ENCODE measurements at regions not wholly inside any gene's neighbourhood (a gene's known extent, or its start where the extent isn't known, plus 50 kb on each side); places are given as distances from the start of the nearest gene placed in this dataset.

GRCh38 chr4:22922426-22922825, 229.7 kb downstream of the GBA3 start:
- no peak for TF ChIP-seq EZH2 (optimal IDR thresholded peaks at IDR 0.05; ENCODE audit: low read depth, low read length)
- TF ChIP-seq, protein P1, sequence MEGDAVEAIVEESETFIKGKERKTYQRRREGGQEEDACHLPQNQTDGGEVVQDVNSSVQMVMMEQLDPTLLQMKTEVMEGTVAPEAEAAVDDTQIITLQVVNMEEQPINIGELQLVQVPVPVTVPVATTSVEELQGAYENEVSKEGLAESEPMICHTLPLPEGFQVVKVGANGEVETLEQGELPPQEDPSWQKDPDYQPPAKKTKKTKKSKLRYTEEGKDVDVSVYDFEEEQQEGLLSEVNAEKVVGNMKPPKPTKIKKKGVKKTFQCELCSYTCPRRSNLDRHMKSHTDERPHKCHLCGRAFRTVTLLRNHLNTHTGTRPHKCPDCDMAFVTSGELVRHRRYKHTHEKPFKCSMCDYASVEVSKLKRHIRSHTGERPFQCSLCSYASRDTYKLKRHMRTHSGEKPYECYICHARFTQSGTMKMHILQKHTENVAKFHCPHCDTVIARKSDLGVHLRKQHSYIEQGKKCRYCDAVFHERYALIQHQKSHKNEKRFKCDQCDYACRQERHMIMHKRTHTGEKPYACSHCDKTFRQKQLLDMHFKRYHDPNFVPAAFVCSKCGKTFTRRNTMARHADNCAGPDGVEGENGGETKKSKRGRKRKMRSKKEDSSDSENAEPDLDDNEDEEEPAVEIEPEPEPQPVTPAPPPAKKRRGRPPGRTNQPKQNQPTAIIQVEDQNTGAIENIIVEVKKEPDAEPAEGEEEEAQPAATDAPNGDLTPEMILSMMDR (IDR thresholded peaks at IDR 0.05; ENCODE audit: low read length): no peak
- no peak for TF ChIP-seq EZH2phosphoT487 (IDR thresholded peaks at IDR 0.05; ENCODE audit: low read length)
